ENCODE measurements at regions not wholly inside any gene's neighbourhood (a gene's known extent, or its start where the extent isn't known, plus 50 kb on each side); places are given as distances from the start of the nearest gene placed in this dataset.
"Not testable (repeated sequence)": the region's sequence is repeated elsewhere in the genome, so short reads cannot be mapped to it uniquely, and the experiment has no call there.

DNA sequence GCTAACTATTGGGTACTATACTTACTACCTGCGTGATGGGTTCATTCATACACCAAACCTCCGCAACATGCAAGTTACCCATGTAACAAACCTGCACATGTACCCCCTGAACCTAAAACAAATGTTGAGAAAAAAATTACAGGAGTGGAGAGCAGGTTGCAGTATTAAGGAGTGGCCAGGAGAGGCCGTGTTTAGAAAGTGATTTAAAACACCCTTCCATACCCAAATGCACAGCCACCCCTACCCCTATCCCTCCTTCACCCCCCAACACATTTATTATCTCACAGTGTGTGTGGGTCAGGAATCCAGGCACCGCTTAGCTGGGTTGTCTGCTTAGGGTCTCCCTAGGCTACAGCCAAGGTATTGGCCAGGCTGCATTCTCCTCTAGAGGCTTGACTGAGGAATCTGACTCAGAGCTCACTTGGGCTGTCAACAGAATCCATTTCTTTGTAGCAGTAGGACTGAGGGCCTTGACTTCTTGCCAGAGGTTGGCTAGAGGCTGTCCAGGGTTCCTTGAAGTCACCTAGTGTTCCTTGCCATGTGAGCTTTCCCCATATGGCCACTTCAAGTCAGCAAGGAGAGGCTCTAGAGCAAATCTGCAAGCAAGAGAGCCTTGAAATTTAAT is 115.3 kb upstream of the NBPF8 start:
- TF ChIP-seq, protein P1, sequence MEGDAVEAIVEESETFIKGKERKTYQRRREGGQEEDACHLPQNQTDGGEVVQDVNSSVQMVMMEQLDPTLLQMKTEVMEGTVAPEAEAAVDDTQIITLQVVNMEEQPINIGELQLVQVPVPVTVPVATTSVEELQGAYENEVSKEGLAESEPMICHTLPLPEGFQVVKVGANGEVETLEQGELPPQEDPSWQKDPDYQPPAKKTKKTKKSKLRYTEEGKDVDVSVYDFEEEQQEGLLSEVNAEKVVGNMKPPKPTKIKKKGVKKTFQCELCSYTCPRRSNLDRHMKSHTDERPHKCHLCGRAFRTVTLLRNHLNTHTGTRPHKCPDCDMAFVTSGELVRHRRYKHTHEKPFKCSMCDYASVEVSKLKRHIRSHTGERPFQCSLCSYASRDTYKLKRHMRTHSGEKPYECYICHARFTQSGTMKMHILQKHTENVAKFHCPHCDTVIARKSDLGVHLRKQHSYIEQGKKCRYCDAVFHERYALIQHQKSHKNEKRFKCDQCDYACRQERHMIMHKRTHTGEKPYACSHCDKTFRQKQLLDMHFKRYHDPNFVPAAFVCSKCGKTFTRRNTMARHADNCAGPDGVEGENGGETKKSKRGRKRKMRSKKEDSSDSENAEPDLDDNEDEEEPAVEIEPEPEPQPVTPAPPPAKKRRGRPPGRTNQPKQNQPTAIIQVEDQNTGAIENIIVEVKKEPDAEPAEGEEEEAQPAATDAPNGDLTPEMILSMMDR (IDR thresholded peaks at IDR 0.05), result not testable (repeated sequence)
- not testable (repeated sequence) for TF ChIP-seq POLR2A (IDR thresholded peaks at IDR 0.05)
